HL-60 (cell line): ENCODE measurements at regions not wholly inside any gene's neighbourhood (a gene's known extent, or its start where the extent isn't known, plus 50 kb on each side); places are given as distances from the start of the nearest gene placed in this dataset.

Source experiments
- DNase-seq, 2 experiments: peaks; one replicate each; pipeline ENCODE4 v3.0.0-alpha.2; 2010 to 2020; ENCODE audit warnings: low read depth in 1 of 2, low spot score in 1 of 2
- H3K27ac ChIP-seq: fragments of 250-450 bp; sonication (Bioruptor Pico); replicated peaks from 2 replicates; pipeline ENCODE4 v1.5.1; 2020; ENCODE audit warnings: mild to moderate bottlenecking, moderate library complexity
- H3K27me3 ChIP-seq: fragments of 250-450 bp; sonication (Bioruptor Pico); 2 replicates; pipeline ENCODE4 v1.5.1; 2021; ENCODE audit warnings: mild to moderate bottlenecking, moderate library complexity; ENCODE audit not compliant: insufficient read depth, poor library complexity, severe bottlenecking
- H3K4me3 ChIP-seq: replicated peaks from 2 replicates; pipeline ENCODE4 v1.5.1; 2011; ENCODE audit warnings: mild to moderate bottlenecking, control low read depth, low read length; ENCODE audit not compliant: insufficient read depth
- CTCF ChIP-seq: IDR thresholded peaks from one replicate; pipeline ENCODE4 v1.5.1; 2011; ENCODE audit warnings: low read length, control low read depth, inconsistent platforms; ENCODE audit not compliant: insufficient read depth
- GABPA ChIP-seq: IDR thresholded peaks from 2 replicates; pipeline ENCODE4 v1.6.1; 2012; ENCODE audit warnings: low read depth
- POLR2AphosphoS5 ChIP-seq: IDR thresholded peaks from 2 replicates; pipeline ENCODE4 v1.6.1; 2012; ENCODE audit warnings: low read depth
- REST ChIP-seq: IDR thresholded peaks from 2 replicates; pipeline ENCODE4 v1.6.1; 2012; ENCODE audit warnings: low read depth; ENCODE audit not compliant: insufficient replicate concordance
- SPI1 ChIP-seq: IDR thresholded peaks from 2 replicates; pipeline ENCODE4 v1.6.1; 2012; ENCODE audit warnings: low read depth, mild to moderate bottlenecking, borderline replicate concordance

- TF ChIP-seq CTCF (no peak), SPI1 (no peak), REST (no peak), POLR2AphosphoS5 (no peak), GABPA (no peak)
- no peaks in the 10 kb centered on the region for H3K27me3 ChIP-seq
- H3K4me3 ChIP-seq, result no peak overlapping the region
- DNase-seq, result no peak
- H3K27ac ChIP-seq, result no peak overlapping the region
Observed at GRCh38 chr13:32828711-32829110, 187.5 kb upstream of the KL start.

GRCh38 chr13:32829269-32829668 is 187.0 kb upstream of the KL start:
- Histone ChIP-seq H3K27me3 (no peaks in the 10 kb centered on the region), H3K27ac (no peak overlapping the region), H3K4me3 (no peak overlapping the region)
- DNase-seq, result no peak
- TF ChIP-seq SPI1 (no peak), POLR2AphosphoS5 (no peak), GABPA (no peak), CTCF (no peak), REST (no peak)

GRCh38 chr13:32829676-32830335 is 186.4 kb upstream of the KL start:
- no peak for DNase-seq
- TF ChIP-seq POLR2AphosphoS5 (no peak), REST (no peak), SPI1 (no peak), CTCF (no peak), GABPA (no peak)
- no peaks in the 10 kb centered on the region for H3K27me3 ChIP-seq
- H3K27ac ChIP-seq, result no peak overlapping the region
- H3K4me3 ChIP-seq, result no peak overlapping the region
